ENCODE measurements at regions not wholly inside any gene's neighbourhood (a gene's known extent, or its start where the extent isn't known, plus 50 kb on each side); places are given as distances from the start of the nearest gene placed in this dataset.

GRCh38 chr3:82939491-82940097 is 1178.1 kb upstream of the GBE1 start:
- TF ChIP-seq, protein P1, sequence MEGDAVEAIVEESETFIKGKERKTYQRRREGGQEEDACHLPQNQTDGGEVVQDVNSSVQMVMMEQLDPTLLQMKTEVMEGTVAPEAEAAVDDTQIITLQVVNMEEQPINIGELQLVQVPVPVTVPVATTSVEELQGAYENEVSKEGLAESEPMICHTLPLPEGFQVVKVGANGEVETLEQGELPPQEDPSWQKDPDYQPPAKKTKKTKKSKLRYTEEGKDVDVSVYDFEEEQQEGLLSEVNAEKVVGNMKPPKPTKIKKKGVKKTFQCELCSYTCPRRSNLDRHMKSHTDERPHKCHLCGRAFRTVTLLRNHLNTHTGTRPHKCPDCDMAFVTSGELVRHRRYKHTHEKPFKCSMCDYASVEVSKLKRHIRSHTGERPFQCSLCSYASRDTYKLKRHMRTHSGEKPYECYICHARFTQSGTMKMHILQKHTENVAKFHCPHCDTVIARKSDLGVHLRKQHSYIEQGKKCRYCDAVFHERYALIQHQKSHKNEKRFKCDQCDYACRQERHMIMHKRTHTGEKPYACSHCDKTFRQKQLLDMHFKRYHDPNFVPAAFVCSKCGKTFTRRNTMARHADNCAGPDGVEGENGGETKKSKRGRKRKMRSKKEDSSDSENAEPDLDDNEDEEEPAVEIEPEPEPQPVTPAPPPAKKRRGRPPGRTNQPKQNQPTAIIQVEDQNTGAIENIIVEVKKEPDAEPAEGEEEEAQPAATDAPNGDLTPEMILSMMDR (IDR thresholded peaks at IDR 0.05): no peak
- TF ChIP-seq POLR2AphosphoS5 (IDR thresholded peaks at IDR 0.05) (no peak), POLR2A (IDR thresholded peaks at IDR 0.05) (no peak), EP300 (IDR thresholded peaks at IDR 0.05) (no peak)

All from upper lobe of left lung (tissue), 4 donors.